ENCODE measurements at regions not wholly inside any gene's neighbourhood (a gene's known extent, or its start where the extent isn't known, plus 50 kb on each side); places are given as distances from the start of the nearest gene placed in this dataset.
"Not testable (repeated sequence)": the region's sequence is repeated elsewhere in the genome, so short reads cannot be mapped to it uniquely, and the experiment has no call there.

- DNase-seq: no peak
Observed at GRCh38 chr13:104980586-104980985, 1554.9 kb downstream of the EFNB2 start.

GRCh38 chr13:104979281-104980030 lies 1556.0 kb downstream of the EFNB2 start:
- no peak for DNase-seq

GRCh38 chr13:104976986-104977385 lies 1558.5 kb downstream of the EFNB2 start:
- no peak for DNase-seq

- no peak for DNase-seq
Observed at GRCh38 chr13:104975272-104975671, 1560.2 kb downstream of the EFNB2 start.

GRCh38 chr13:104968876-104969275 lies 1566.6 kb downstream of the EFNB2 start:
- DNase-seq: no peak

- no peak for DNase-seq
Observed at GRCh38 chr13:104967836-104968630, 1567.4 kb downstream of the EFNB2 start.

- no peak for DNase-seq
Observed at GRCh38 chr13:104967376-104967775, 1568.1 kb downstream of the EFNB2 start.

- DNase-seq: no peak
Observed at GRCh38 chr13:104962411-104962810, 1573.1 kb downstream of the EFNB2 start.

- DNase-seq: no peak
Observed at GRCh38 chr13:104961246-104961645, 1574.2 kb downstream of the EFNB2 start.

GRCh38 chr13:104954210-104954609 lies 1581.3 kb downstream of the EFNB2 start:
- no peak for DNase-seq

- no peak for DNase-seq
Observed at GRCh38 chr13:104953588-104953987, 1581.9 kb downstream of the EFNB2 start.

GRCh38 chr13:104949840-104950740 lies 1585.4 kb downstream of the EFNB2 start:
- DNase-seq: no peak

- no peak for DNase-seq
Observed at GRCh38 chr13:104944176-104944575, 1591.3 kb downstream of the EFNB2 start.

GRCh38 chr13:104943331-104943730 lies 1592.1 kb downstream of the EFNB2 start:
- no peak for DNase-seq

- DNase-seq: no peak
Observed at GRCh38 chr13:104937881-104938280, 1597.6 kb downstream of the EFNB2 start.

GRCh38 chr13:104936304-104936703 lies 1599.2 kb downstream of the EFNB2 start:
- no peak for DNase-seq

- DNase-seq: not testable (repeated sequence)
Observed at GRCh38 chr13:104920513-104920912, 1614.9 kb downstream of the EFNB2 start.

GRCh38 chr13:104920091-104920490 lies 1615.4 kb downstream of the EFNB2 start:
- DNase-seq: no peak

GRCh38 chr13:104900191-104900817 lies 1635.2 kb downstream of the EFNB2 start:
- DNase-seq: no peak

GRCh38 chr13:104898484-104898883 lies 1637.0 kb downstream of the EFNB2 start:
- no peak for DNase-seq

GRCh38 chr13:104895521-104895920 lies 1639.9 kb downstream of the EFNB2 start:
- no peak for DNase-seq

- DNase-seq: no peak
Observed at GRCh38 chr13:104875038-104875754, 1660.3 kb downstream of the EFNB2 start.
